GM12865 (cell line): ENCODE measurements at regions not wholly inside any gene's neighbourhood (a gene's known extent, or its start where the extent isn't known, plus 50 kb on each side); places are given as distances from the start of the nearest gene placed in this dataset.
"Not testable (repeated sequence)": the region's sequence is repeated elsewhere in the genome, so short reads cannot be mapped to it uniquely, and the experiment has no call there.

Experiments
- DNase-seq: peaks from one replicate; pipeline ENCODE4 v3.0.0; 2010; ENCODE audit warnings: low read depth
- H3K4me3 ChIP-seq: 2 replicates; pipeline ENCODE4 v1.5.1; 2011; ENCODE audit warnings: mild to moderate bottlenecking, low read depth, low read length, control low read depth
- TF ChIP-seq, protein P1 (sequence below): IDR thresholded peaks from 2 replicates; pipeline ENCODE4 v1.5.1; 2011; ENCODE audit warnings: low read length, control low read depth, low read depth, inconsistent platforms; ENCODE audit not compliant: insufficient read depth; ENCODE audit errors: missing control alignments

DNA sequence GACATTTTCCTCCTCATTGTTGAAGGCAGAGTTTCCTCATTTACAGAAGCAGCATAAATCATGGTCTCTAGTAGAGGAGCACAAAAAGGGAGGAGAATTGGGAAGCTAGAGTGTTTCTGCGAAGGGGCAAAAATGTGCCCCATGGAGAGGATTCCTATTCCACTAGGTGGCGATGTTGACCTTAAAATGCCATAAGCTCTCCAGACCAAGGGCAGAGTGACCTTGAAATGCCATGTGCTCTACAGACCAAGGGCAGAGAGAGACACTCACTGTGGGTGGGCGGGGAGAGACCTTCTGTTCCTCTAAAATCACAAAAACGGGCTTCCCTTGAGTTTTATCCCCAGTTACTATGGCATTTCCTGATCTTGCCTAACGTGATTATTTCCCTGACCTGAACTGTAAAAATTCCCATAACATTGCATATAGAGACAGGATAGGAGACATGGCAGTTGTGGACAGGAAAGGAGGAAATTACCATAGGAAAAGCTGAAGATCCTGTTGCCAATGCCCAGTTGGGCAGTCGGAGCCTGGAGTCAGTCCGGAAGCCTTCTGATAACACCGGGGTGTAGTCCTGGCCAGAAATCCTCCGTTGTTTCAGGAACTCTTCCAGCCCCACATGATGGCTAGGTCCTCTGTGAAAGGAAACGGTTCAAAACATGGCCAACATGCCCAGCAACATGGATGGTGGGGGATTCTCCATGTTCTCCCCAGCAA, 567.7 kb downstream of the MAGEB5 start:
- TF ChIP-seq, protein P1, sequence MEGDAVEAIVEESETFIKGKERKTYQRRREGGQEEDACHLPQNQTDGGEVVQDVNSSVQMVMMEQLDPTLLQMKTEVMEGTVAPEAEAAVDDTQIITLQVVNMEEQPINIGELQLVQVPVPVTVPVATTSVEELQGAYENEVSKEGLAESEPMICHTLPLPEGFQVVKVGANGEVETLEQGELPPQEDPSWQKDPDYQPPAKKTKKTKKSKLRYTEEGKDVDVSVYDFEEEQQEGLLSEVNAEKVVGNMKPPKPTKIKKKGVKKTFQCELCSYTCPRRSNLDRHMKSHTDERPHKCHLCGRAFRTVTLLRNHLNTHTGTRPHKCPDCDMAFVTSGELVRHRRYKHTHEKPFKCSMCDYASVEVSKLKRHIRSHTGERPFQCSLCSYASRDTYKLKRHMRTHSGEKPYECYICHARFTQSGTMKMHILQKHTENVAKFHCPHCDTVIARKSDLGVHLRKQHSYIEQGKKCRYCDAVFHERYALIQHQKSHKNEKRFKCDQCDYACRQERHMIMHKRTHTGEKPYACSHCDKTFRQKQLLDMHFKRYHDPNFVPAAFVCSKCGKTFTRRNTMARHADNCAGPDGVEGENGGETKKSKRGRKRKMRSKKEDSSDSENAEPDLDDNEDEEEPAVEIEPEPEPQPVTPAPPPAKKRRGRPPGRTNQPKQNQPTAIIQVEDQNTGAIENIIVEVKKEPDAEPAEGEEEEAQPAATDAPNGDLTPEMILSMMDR = peak; percentile 43
- peak; percentile 55 for DNase-seq
- no peak overlapping the region for H3K4me3 ChIP-seq

DNA sequence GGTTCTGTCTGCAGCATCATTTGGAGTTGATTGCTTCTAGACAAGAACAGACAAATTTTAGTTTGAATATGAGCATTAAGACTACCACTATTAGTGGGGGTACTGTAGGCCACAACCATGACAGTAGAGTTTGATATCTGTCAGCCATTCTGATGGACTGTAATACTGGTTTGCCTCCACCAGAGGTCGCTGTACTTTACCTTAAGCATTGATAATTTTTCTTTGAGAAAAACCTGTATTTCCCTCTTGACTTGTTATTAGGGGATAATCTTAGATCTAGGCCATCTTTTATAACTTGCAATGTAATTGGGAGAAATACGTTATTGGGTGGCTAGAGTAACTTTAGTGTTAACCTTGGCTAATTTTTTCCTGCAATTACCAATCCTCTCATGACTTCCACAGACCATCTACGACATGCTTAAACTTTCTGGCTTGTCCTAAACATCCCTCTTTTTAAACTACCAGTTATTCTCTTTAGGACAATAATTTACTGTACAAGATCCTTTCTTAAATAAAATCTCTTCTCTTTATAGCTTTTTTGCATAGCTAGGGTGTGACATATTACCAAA, 562.4 kb downstream of the MAGEB5 start:
- no peak overlapping the region for H3K4me3 ChIP-seq
- TF ChIP-seq, protein P1 = no peak
- DNase-seq = no peak

DNA sequence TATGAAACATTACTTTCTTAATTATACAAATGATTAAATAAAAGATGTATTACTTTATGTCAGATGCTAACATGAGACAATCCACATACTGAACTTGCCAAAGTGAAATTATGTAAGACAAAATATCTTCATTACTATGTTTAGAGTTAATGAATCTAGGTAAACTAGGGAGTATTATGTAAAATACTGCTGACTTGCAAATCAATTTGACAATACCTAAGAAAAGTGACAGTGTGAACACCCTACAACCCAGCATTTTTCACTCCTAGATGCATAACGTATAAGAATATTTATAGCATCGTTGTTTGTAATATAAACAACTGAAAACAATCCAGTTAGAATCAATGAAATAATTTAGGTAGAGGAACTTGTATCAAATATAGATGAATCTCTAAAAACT, 546.3 kb downstream of the MAGEB5 start:
- no peak for DNase-seq
- no peak overlapping the region for H3K4me3 ChIP-seq
- TF ChIP-seq, protein P1 = no peak

DNA sequence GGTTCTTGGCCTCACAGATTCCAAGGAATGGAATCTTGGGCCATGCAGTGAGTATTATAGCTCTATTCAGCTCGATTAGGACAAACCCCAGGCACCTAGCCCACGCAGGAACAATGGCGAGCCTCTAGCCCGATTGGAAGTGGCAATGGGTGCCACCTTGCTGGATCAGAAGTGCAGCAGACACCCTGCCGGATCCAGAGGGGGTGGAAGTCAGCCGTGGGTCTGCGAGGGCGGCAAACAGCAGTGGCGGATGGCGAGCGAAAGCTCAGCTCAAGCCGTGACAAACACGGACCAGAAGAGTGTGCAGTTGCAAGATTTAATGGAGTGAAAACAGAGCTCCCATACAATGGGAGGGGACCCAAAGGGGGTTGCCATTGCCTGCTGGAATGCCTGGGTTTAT, 539.8 kb downstream of the MAGEB5 start:
- not testable (repeated sequence) for H3K4me3 ChIP-seq, DNase-seq

DNA sequence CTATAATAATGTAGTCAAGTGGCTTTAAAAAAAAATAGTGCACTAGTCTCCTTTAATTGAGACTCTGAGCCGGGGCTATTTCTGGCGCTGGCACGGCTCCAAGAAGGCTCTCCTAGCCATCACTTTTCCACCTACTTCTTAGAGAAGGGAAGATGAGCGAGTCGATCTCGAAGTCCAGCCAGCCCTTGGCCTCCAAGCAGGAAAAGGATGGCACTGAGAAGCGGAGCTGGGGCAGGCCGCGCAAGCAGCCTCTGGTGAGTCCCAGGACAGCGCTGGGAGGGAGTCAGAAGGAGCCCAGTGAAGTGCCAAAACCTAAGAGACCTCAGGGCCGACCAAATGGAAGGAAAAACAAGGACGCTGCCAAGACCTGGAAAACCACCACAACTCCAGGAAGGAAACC, 531.9 kb downstream of the MAGEB5 start:
- DNase-seq = no peak
- TF ChIP-seq, protein P1 = no peak

DNA sequence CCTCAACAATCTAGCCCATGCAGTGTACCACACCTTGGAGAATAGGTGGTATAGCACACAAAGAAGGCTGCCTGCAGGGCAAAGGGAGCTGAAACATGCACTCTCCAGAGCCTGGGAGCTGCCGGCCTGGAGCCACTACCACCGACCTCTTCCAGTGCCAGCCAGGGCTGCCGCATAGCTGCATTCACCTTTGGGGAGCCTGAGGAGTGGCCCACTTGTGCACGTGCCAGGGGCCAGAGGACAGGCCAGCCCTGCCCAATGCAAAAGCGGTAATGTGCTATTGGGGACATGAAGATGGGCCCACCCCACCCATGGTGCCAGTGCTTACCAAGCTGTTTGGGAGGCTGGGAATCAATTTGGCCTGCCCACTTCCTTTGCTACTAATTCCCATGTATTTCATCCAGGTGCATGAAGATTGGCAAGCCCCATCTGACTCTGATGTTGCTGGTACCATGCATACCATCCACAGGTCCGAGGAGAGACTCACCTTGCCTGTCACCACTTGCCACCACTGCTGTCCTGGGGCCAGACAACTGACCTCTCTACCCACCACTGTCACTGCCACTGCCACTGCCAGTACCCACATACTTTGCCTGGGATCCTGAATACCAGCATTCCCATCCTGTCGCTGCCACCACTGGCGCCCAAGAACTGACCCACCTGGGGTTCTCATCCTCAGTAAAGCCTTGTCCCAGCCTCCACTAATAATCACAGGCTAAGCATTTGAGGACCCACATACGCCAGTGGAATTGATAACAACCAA, 506.9 kb downstream of the MAGEB5 start:
- no peak overlapping the region for H3K4me3 ChIP-seq
- TF ChIP-seq, protein P1 = no peak
- no peak for DNase-seq

More for the DNA sequence above, 531.9 kb downstream of the MAGEB5 start:
- H3K4me3 ChIP-seq = no peak overlapping the region

DNA sequence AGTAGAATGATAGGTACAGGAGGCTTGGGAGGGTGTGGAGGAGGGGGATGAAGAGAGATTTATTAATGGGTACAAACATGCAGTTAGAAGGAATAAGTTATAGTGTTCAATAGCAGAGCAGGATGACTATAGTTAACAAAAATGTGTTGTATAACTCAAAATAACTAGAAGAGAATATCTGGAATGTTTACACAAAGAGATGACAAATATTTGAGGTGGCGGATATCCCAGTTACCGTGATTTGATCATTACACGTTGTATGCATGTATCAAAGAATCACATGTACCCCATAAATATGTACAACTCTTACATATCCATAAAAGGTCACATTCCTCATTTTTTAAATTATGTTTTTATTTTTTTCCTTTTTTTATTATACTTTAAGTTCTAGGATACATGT, 456.6 kb downstream of the MAGEB5 start:
- TF ChIP-seq, protein P1 = no peak
- DNase-seq = no peak
- H3K4me3 ChIP-seq = no peak overlapping the region
